Caco-2 (cell line): ENCODE measurements at regions not wholly inside any gene's neighbourhood (a gene's known extent, or its start where the extent isn't known, plus 50 kb on each side); places are given as distances from the start of the nearest gene placed in this dataset.

Source experiments
- BruUV-seq: library from RNA; stranded (reverse); fragments of 400-500 nt; replicated peaks from 2 replicates; lab custom pipeline; 2021; lab: Mats Ljungman, UMichigan
- CTCF ChIA-PET: fragments of 300-600 bp; sonication (Branson Sonifier 250); formaldehyde crosslinking; loops from one replicate; lab custom pipeline; 2022; ENCODE audit warnings: antibody characterized with exemption; lab: Charles Lee
- POLR2A ChIA-PET: fragments of 300-600 bp; sonication (Branson Sonifier 250); formaldehyde crosslinking; loops from one replicate; lab custom pipeline; 2022; ENCODE audit warnings: antibody characterized with exemption; lab: Charles Lee
- DNase-seq, 2 experiments: peaks; one replicate each; pipeline versions ENCODE4 v3.0.0 to v3.0.0-alpha.2; 2020 to 2022
- H3K27me3 ChIP-seq: replicated peaks from 2 replicates; pipeline ENCODE4 v1.6.0; 2011; ENCODE audit warnings: low read length; ENCODE audit not compliant: control insufficient read depth, insufficient read depth
- H3K36me3 ChIP-seq: 2 replicates; pipeline ENCODE4 v1.5.1; 2011; ENCODE audit warnings: low read length; ENCODE audit not compliant: control insufficient read depth, insufficient read depth
- H3K4me1 ChIP-seq: fragments of 250-450 bp; sonication (Bioruptor Pico); 2 replicates; pipeline ENCODE4 v1.5.1; 2020; ENCODE audit warnings: mild to moderate bottlenecking
- H3K4me3 ChIP-seq: 2 replicates; pipeline ENCODE4 v1.5.1; 2011; ENCODE audit warnings: low read depth, mild to moderate bottlenecking, control low read depth, low read length
- H3K9me3 ChIP-seq: fragments of 250-450 bp; sonication (Bioruptor Pico); 2 replicates; pipeline ENCODE4 v1.5.1; 2020; ENCODE audit warnings: mild to moderate bottlenecking, moderate library complexity
- H3K27ac Mint-ChIP-seq: one replicate; pipeline ENCODE4 v1.8.0; 2022; ENCODE audit warnings: mixed read lengths; ENCODE audit not compliant: unreplicated experiment
- H3K27me3 Mint-ChIP-seq: one replicate; pipeline ENCODE4 v1.8.0; 2022; ENCODE audit warnings: mixed read lengths; ENCODE audit not compliant: insufficient read depth, unreplicated experiment
- H3K36me3 Mint-ChIP-seq: one replicate; pipeline ENCODE4 v1.8.0; 2022; ENCODE audit warnings: mild to moderate bottlenecking, mixed read lengths; ENCODE audit not compliant: insufficient read depth, unreplicated experiment
- H3K4me1 Mint-ChIP-seq: one replicate; pipeline ENCODE4 v1.8.0; 2022; ENCODE audit warnings: low read depth, mixed read lengths; ENCODE audit not compliant: unreplicated experiment
- H3K4me3 Mint-ChIP-seq: one replicate; pipeline ENCODE4 v1.8.0; 2022; ENCODE audit warnings: mild to moderate bottlenecking, moderate library complexity, mixed read lengths; ENCODE audit not compliant: unreplicated experiment
- H3K9me3 Mint-ChIP-seq: one replicate; pipeline ENCODE4 v1.8.0; 2022; ENCODE audit warnings: mixed read lengths; ENCODE audit not compliant: unreplicated experiment
- CTCF ChIP-seq, 2 experiments: fragments of 200-600 bp in 1 of 2; IDR thresholded peaks; 1 replicate in 1 of 2; 2 replicates in 1 of 2; pipeline versions ENCODE4 v1.5.1 to v1.8.0; 2011 to 2022; ENCODE audit warnings: antibody characterized with exemption in 1 of 2, control low read depth in 1 of 2, inconsistent platforms in 1 of 2, low read depth in 1 of 2, low read length in 1 of 2, mild to moderate bottlenecking in 1 of 2, moderate library complexity in 1 of 2; ENCODE audit not compliant: insufficient read depth in 1 of 2, severe bottlenecking in 1 of 2, unreplicated experiment in 1 of 2
- intact Hi-C: fragments of 100-400 bp; cut with micrococcal nuclease; formaldehyde crosslinking; loops from one replicate; pipeline ENCODE4 v1.10.0; 2022; ENCODE audit not compliant: unreplicated experiment

DNA sequence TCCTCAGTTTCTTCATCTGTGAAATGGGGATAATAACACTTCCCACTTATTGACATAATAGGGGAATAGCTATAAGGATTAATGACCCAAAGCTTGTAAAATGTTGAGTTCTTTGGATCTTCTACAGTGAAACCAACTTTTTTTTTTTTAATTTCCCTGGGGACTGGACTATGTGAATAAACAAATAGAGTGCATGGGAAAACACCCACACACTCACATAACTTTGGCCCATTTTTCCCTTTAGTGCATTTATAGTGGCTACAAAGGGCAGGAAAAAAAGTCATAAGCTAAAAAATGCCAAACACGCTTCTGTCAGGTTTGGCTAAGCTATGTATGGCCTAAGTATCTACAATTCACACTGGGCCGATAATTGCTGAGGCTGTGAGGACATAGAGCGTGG is 406.2 kb upstream of the JAG1 start:
- POLR2A ChIA-PET = no interaction called here
- Mint-ChIP-seq H3K36me3 (no peaks in the 10 kb centered on the region), H3K4me1 (peaks cover 6% of the 10 kb centered on the region), H3K27me3 (no peaks in the 10 kb centered on the region), H3K27ac (no peak overlapping the region), H3K9me3 (no peaks in the 10 kb centered on the region), H3K4me3 (no peak overlapping the region)
- H3K36me3 ChIP-seq = no peaks in the 10 kb centered on the region
- no peak for DNase-seq
- H3K4me1 ChIP-seq = no peaks in the 10 kb centered on the region
- CTCF ChIA-PET = no interaction called here
- no TSS peak for BruUV-seq
- no peaks in the 10 kb centered on the region for H3K27me3 ChIP-seq
- no peaks in the 10 kb centered on the region for H3K9me3 ChIP-seq
- intact Hi-C loops = no loop called here
- no peak overlapping the region for H3K4me3 ChIP-seq
- no peak for TF ChIP-seq CTCF (IDR thresholded peaks at IDR 0.05; ENCODE audit: insufficient read depth in 1 of 2, low read depth in 1 of 2, low read length in 1 of 2, severe bottlenecking in 1 of 2, unreplicated experiment in 1 of 2)

DNA sequence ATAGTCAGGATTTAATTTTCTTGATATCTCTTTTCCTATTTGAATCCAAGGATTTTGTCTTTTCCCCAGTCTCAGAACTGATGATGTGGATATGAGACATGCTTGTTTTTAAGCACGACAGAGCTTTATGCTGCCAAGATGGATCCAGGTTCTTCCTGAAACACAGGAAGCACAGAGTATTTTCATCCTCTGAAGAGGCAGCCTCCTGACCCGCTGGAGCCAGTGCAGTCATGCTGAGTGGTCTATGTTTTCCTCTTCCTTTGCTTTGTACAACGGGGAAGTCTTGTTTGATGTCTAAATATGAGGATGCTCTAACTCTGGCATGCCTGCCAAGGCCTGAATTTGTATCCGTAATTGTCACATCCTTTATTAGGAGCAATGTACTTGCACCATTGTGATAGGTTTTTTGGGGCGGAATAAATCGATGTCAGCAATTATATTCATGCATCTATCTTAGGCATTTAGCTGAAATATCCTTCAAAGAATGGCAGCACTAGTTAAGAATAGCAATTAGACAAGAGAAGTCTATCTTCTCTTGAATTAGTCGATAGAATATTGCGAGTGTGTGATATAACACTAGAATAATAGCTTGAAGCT is 407.1 kb upstream of the JAG1 start:
- no peak for DNase-seq
- no peaks in the 10 kb centered on the region for H3K4me1 ChIP-seq
- ChIA-PET POLR2A (no interaction called here), CTCF (no interaction called here)
- H3K9me3 ChIP-seq = no peaks in the 10 kb centered on the region
- peaks cover 6% of the 10 kb centered on the region for H3K4me1 Mint-ChIP-seq
- no peak overlapping the region for H3K4me3 Mint-ChIP-seq
- no peak overlapping the region for H3K27ac Mint-ChIP-seq
- no TSS peak for BruUV-seq
- no peaks in the 10 kb centered on the region for H3K27me3 Mint-ChIP-seq
- no peaks in the 10 kb centered on the region for H3K36me3 ChIP-seq
- intact Hi-C loops = no loop called here
- H3K9me3 Mint-ChIP-seq = no peaks in the 10 kb centered on the region
- no peaks in the 10 kb centered on the region for H3K36me3 Mint-ChIP-seq
- TF ChIP-seq CTCF (IDR thresholded peaks at IDR 0.05; ENCODE audit: insufficient read depth in 1 of 2, low read depth in 1 of 2, low read length in 1 of 2, severe bottlenecking in 1 of 2, unreplicated experiment in 1 of 2) = no peak
- H3K4me3 ChIP-seq = no peak overlapping the region
- no peaks in the 10 kb centered on the region for H3K27me3 ChIP-seq

DNA sequence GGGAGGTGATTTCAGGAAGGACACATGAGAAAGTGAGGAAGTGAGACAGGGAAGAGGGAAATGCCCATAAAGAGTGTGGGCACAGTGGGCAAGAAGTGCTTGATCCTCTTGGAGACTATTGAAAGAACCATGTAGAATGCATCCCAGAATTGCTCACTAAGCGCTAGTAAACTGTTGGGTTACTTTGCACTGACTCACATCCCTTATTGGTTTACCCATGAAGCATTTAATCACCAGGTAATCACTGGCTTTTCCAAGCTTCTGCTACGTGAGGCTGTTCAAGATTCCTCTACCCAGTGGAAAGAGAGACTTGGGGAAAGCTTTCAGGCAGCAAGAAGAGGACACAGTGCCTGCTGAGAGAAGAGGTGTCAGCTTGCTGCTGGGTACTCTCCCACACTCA is 410.0 kb upstream of the JAG1 start:
- Mint-ChIP-seq H3K27me3 (no peaks in the 10 kb centered on the region), H3K4me1 (peaks cover 4% of the 10 kb centered on the region), H3K36me3 (no peaks in the 10 kb centered on the region), H3K27ac (no peak overlapping the region), H3K9me3 (peaks cover 15% of the 10 kb centered on the region), H3K4me3 (no peak overlapping the region)
- CTCF ChIA-PET = interaction anchor here (0.7 kb wide), 1 partner anchor 53 kb away, joined by 3 read pairs; no protein-coding TSS in a partner anchor
- Histone ChIP-seq H3K4me1 (no peaks in the 10 kb centered on the region), H3K9me3 (no peaks in the 10 kb centered on the region), H3K36me3 (no peaks in the 10 kb centered on the region), H3K27me3 (no peaks in the 10 kb centered on the region), H3K4me3 (no peak overlapping the region)
- no peak for TF ChIP-seq CTCF (IDR thresholded peaks at IDR 0.05; ENCODE audit: insufficient read depth in 1 of 2, low read depth in 1 of 2, low read length in 1 of 2, severe bottlenecking in 1 of 2, unreplicated experiment in 1 of 2)
- BruUV-seq = no TSS peak
- intact Hi-C loops = no loop called here
- POLR2A ChIA-PET = no interaction called here
- DNase-seq = no peak
